HG03060 (cell line): ENCODE measurements at regions not wholly inside any gene's neighbourhood (a gene's known extent, or its start where the extent isn't known, plus 50 kb on each side); places are given as distances from the start of the nearest gene placed in this dataset.

ENCODE experiments used
- ATAC-seq: cut with Tn5 transposase; IDR thresholded peaks from one replicate; pipeline ENCODE4 v1.9.1; 2021; ENCODE audit warnings: low read depth, moderate number of reproducible peaks; ENCODE audit not compliant: unreplicated experiment

- ATAC-seq: no peak
Observed at GRCh38 chr10:1874533-1874932, 137.2 kb upstream of the ADARB2 start.

GRCh38 chr10:1873661-1874315 is 136.5 kb upstream of the ADARB2 start:
- no peak for ATAC-seq

- ATAC-seq: no peak
Observed at GRCh38 chr10:1872151-1872726, 134.9 kb upstream of the ADARB2 start.

DNA sequence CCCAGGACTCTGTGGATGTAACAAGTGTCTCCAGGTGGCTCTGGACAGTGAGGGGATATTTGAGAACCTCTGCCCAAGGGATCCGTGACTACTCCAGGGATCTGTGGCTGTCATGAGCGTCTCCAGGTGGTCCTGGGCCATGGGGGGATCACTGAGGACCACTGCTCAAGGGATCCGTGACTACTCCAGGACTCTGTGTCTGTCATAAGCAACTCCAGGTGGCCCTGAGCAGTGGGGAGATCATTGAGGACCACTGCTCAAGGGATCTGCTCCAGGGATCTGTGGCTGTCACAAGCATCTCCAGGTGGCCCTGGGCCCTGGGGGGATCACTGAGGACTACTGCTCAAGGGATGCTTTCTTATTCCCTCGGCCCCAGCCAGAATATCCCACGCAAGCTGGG is 133.2 kb upstream of the ADARB2 start:
- no peak for ATAC-seq

- ATAC-seq: no peak
Observed at GRCh38 chr10:1869861-1870260, 132.5 kb upstream of the ADARB2 start.

GRCh38 chr10:1860351-1860750 is 123.0 kb upstream of the ADARB2 start:
- no peak for ATAC-seq

- ATAC-seq: no peak
Observed at GRCh38 chr10:1858547-1858946, 121.2 kb upstream of the ADARB2 start.

GRCh38 chr10:1858048-1858447 is 120.7 kb upstream of the ADARB2 start:
- no peak for ATAC-seq

- ATAC-seq: no peak
Observed at GRCh38 chr10:1855911-1856310, 118.6 kb upstream of the ADARB2 start.

DNA sequence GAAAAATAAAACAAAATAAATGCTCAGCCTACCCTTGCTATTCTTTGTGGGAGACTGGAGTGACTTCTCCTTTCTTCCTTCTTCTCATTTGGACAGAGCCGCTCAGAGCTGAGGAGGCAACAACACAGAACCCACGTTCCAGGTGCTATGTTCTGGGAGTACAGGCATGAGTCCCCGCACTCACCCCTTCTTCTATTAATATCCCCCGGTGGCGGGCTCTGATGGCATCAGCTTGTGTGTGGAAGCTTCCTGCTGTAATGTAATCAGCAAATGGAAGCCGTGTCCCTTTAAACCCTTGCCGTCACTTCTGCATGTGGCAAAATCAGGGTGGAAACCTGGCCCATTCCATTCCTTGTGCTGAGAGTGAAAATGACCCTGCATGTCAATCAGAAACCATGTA is 116.9 kb upstream of the ADARB2 start:
- no peak for ATAC-seq

DNA sequence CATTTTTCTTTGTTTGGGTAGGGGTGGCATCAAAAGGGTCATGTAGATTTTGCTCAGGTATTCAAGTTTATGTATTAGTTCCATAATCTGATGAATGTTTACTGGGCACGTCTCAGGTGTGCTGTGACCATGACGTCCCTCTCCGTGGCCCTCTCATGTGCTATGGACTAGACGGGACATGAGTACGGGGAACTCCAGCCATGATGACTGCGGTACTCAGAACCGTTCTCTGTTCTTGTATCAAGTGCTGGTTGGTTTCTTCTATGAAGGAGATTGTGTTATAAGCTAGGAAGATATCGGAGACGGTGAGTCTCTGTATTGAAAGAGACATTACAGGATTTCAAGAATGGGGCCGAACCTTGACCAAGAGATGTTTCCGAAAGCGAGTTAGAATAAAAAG is 116.5 kb upstream of the ADARB2 start:
- ATAC-seq: no peak

DNA sequence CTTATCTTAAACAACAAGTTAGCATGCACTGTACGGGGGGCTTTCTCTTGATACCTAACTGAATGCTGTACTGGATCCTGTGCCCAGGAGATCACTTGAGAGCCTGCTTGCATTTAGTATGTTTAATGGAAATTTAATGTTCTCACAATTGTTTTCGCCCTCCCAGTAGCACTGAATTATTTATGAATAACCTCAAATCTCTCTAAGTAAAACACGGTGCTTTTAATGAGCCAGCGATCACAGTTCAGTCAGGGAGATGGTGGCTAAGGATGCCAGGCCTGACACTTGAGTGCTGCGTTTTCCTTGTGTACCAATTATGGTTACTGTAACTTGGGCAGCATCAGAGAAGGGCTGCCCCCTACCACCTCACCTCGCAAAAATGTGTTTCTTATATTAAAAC is 115.5 kb upstream of the ADARB2 start:
- ATAC-seq: no peak

DNA sequence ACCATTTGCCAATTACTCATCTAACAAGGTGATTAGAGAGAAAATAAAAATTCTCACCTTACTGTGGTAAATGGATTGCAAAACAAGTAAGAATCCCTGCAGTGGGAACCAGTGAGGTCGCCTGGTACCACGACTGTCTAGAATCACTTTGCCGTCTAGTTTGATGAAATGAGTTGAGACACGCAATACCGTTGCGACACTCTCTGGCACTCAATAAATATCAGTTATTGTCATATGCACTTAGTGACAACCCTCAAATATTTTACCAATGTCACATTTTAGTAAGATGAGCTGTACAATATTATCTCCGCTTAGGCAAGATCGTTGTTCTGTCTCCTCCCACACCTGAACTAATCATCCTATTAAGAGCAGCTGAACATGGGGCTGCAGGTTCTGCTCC is 114.4 kb upstream of the ADARB2 start:
- no peak for ATAC-seq

GRCh38 chr10:1850971-1851527 is 113.7 kb upstream of the ADARB2 start:
- ATAC-seq: no peak

DNA sequence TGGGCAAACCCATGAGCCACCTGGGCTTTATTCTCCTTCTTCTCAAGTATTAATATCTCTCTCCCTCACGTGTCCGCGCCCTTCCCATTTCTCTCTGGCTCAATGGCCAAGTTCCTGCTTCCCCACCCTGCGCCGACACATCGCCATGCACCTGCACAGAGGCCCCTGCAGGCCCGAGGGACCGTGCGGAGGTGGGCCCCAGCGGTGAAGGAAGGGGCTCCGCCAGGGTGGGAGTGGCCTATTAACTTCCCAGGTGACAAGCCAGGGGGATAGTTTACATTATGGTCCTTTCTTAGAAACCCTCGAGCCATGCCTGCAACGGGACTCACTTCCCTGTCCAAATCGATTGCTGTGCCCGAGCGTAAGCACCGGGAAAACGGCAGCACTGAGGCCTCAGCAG is 110.0 kb upstream of the ADARB2 start:
- no peak for ATAC-seq

DNA sequence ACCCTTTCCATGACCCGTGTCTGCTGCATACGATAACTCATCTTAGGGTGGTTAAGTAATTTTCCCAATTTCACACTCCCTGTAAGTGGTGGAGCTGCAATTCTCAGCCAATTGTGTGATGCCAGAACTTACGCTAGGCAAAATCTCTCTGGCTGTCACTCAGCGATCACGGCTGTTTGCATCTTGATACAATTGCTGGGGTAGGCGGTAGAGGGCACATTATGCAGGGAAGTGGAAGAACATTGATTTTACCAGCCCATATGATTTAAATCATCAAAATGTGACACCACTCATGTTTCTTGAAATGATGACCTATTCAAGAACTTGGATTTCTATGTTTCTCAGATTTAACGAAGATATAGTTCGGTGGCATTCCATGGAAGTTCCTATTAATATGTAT is 108.7 kb upstream of the ADARB2 start:
- ATAC-seq: no peak

- no peak for ATAC-seq
Observed at GRCh38 chr10:1841759-1842158, 104.4 kb upstream of the ADARB2 start.

- ATAC-seq: no peak
Observed at GRCh38 chr10:1829712-1830111, 92.4 kb upstream of the ADARB2 start.

DNA sequence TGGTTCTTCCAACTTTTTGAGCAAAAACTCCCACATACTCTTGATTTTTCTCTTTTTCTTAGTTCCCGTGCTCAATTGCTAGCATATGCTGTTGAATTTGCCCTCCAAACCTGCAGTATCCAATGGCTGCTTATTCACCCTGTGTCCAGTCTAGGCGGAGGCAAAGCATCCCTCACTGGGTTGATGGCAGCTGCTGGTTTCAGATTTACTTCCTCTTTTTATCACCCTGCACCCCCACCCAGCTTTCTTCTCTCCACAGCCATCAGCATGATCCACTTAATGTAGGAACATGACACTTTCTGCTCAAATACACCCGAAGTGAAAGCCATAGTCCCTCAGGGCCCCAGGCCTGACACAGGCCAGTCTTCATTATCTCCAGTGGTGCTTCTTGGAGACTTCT is 87.6 kb upstream of the ADARB2 start:
- no peak for ATAC-seq

DNA sequence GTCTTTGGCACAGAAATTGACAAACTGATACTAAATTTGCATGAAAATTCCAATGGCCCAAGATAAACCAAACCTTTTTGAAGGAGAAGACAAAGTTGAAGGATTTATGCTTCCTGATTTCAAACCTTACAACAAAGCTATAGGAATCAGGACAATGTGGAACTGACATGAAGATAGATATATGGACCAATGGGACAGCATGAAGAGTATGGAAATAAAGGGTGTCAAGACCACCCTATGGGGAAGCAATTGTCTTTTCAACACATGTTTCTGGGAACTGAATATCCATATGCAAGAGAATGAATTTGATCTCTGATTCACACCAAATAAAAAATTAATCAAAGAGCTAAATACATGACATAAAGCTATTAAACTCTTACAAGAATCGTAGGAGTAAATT is 77.2 kb upstream of the ADARB2 start:
- ATAC-seq: no peak

GRCh38 chr10:1809139-1809741 is 71.9 kb upstream of the ADARB2 start:
- ATAC-seq: no peak

GRCh38 chr10:1807924-1808323 is 70.6 kb upstream of the ADARB2 start:
- no peak for ATAC-seq
